GM18870 (cell line): ENCODE measurements at regions not wholly inside any gene's neighbourhood (a gene's known extent, or its start where the extent isn't known, plus 50 kb on each side); places are given as distances from the start of the nearest gene placed in this dataset.

Experiments
- ATAC-seq: cut with Tn5 transposase; IDR thresholded peaks from one replicate; pipeline ENCODE4 v1.9.1; 2021; ENCODE audit warnings: moderate library complexity; ENCODE audit not compliant: unreplicated experiment

DNA sequence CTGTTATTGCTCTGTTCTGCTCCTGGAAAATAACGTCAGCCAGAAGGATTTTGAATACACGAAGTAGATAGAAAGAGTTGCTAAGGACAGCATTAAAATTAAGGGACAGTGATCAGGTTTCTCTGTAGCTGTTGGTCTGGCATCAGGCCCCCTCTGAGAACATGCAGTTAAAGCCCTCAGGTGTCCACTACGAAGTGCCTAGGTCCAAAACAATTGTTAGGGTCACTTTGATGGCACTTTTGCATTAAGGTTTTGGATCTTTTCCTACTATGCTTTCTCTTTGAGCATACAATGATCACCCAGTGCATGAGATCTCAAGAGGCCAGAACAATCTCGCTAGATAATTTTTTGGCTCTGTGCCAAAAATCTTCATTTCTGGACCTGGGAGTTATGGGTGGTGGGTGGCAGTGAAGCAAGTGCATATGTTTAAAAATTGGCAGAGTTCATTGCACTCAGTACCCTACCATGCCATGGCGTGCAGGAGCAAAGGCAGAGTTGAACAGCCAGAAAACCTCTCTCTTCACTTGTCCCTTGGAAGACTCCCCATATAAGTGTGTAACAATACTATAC, 797.6 kb downstream of the ROBO2 start:
- ATAC-seq: no peak

DNA sequence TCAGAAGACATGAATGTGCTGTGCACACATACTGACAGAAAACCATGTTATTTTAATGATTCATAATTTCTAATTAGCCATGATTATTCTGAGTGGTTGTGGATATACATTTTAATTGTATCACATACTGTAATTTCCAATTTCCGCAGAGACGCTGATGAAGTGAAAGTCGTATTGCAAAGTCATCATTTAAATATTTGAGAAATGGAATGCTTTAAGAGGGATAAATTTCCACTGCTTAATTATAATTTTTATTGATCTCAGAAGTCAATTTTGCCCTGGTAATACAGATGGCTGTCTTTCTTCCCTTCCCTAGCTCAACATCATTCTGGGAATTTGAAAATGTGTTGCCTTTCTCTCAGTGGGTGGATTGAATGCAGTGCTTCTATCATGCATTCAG, 819.3 kb downstream of the ROBO2 start:
- ATAC-seq: no peak

DNA sequence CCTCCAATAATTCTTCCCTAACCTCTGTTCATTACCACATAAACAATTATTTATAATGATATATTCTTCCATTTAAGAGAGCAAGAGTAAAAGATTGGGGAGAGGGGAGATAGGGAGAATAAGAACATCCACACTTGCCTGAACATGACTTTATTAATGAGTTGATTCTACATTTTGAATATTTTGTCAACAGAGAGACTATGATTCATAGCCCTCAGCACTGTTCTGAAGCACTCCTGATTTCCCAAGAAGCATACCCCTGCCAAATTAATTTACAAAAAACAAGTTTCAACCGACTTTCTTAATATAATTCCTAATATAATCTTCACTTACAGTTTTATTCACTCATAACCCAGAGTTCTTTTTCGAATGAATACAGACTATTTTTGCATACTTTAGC, 828.8 kb downstream of the ROBO2 start:
- ATAC-seq: no peak

DNA sequence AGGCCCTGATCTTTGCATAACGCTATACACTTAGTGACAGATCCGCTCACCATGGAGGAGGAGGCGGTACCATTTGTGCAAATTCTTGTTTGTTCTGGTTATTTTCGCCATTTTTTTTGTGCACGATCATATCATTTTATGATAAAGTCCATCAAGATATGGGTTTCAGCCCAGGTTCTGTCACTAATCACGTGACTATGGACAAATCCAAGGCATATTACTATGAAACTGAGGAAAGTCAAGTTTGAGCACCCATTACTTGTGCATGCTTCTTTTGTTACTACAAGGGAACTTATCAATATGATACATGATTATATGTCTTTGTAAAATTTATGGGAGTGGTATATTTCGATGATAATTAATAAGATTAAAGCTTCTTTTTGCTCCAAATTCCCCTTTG, 829.5 kb downstream of the ROBO2 start:
- ATAC-seq: no peak

DNA sequence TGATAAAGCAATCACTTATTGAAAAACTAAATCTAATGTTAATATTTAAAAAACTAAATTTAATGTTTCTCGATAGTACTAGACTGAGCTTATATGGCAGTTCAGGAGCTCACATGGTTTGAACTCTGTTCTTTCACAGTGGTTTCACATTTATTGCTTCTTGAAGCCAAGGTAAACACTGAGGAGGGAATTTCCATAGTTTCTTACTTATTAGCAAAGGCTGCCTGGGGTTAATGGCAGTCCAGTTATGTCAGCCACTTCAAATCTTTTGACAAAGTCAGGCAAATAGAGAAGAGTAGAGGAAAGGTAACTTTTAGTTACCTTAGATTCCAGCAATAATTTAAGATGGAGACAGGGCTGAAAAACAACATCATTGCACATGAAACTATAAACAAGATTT, 831.5 kb downstream of the ROBO2 start:
- no peak for ATAC-seq

DNA sequence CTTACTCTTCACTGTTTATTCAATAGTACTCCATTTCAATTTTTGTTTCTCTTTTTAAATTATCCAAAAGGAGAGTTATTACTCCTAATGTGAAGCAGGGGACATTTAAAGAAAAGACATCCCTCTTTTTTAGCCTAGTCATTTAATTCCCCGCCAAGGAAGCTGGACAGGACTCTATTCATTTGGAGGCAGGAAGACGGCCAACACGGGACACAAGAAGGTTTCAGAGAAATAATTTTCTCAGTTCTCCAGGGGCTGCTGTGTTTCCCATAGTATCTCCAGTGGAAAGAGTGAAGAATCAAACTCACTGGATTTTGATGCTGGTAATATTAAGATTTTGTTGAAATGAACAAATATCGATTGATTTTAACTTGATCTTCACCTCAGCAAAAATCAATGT, 833.7 kb downstream of the ROBO2 start:
- ATAC-seq: no peak

DNA sequence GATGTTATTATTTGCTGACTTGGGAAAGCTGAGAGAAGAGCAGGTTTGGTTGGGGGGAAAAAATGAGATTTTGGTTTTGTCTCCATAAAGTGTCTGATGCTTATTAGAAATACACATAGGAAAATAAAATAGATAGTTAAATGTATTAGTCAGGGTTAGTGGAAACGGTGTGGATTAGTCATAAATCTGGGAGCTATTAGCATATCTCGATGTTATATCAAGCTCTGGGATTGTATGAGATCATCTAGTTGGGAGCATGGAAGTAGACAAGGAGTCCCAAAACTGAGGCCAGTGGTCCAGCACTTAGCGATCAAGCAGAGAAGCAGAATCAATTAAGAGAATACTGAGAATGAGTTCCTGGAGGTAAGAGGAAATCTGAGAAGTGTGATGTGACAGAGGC, 845.5 kb downstream of the ROBO2 start:
- no peak for ATAC-seq

DNA sequence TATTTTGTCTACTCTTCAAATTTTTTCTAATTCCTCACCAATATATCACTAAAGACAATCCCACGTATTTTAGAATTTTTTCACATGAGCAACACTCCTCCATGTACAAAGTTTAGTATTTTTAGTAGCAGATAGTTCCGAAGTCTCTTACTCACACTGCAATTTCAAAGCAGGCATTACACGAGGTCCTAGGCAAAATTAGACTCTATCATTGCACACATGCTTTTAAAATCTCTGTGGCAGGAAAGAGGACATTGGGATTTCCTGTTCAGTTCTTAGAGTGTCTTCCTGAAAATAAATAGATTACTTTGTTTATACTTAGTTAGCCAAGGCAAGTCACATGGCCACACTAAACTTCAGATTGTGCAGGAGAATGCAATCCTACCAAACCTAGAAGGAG, 847.7 kb downstream of the ROBO2 start:
- ATAC-seq: no peak

DNA sequence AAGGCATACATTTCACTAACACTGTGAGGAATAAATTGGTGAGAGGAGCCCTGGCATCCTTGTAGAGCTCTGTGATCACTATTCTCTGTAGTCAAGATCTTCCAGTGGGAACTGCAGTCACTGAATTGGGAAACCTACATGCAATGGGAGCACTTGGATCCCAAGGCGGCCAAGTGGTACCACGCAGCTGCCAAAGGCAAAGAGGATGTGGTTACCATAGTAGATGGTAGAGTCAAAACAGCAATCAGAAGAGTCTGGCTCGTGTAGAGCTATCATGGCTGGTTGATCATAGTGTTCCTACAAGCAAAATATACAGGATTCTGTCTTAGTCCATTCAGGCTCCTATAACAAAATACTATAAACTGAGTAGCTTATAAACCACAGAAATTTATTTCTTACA, 849.7 kb downstream of the ROBO2 start:
- ATAC-seq: no peak

DNA sequence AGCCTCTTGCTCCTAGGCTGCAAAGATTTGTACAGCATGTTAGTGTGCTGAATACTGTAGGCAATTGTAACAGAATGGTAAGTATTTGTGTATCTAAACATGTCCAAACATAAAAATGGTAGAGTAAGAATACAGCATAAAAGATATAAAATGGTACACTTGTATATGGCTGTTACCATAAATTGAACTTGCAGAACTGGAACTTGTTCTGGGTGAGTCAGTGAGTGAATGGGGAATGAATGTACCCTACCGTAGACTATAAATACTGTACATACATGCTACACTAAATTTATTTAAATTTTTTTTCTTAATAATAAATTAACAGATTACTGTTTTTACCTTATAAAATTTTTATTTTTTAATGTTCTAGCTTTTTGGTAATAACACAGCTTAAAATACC, 858.7 kb downstream of the ROBO2 start:
- no peak for ATAC-seq

DNA sequence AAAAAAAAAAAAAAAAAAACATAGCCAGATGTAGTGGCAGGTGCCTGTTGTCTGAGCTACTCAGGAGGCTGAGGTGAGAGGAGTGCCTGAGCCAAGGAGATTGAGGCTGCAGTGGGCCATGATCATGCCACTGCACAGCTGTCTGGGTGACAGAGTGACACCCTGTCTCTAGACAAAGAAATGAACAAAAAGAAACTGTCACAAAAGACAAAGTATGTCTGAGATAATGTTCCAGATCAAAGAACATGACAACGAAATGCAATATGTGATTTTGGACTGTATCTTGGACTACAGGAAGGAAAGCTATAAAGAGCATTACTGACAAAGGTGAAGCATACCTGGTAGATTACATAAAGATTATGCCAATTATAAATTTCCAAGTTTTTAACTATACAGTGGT, 862.8 kb downstream of the ROBO2 start:
- no peak for ATAC-seq

DNA sequence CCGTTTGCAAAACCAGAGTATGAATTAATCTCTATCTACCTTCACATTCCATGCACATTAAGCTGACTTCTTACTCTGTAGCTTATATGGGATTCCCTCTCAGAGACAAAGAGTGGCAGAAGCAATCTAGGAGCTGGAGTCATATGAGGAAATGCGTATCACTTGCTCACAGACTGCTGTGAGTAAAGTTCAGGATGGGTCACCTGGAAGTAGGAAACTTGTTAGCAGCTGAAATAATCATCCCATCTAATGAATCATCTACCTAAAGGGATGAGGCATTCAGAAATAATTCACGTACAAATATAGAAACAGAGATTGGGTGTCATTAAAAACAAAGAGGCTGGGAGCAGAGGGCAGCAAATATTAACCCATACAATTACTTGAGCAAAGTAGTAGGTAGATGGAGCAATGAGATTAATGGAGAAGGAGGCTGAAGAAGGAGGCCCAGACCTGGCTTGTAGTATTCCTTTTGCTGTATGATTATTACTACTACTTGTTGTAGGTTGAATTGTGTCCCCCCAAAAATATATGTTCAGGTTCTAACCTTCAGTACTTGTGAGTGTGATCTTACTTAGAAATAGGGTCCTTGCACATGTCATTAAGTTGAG, 866.3 kb downstream of the ROBO2 start:
- no peak for ATAC-seq

DNA sequence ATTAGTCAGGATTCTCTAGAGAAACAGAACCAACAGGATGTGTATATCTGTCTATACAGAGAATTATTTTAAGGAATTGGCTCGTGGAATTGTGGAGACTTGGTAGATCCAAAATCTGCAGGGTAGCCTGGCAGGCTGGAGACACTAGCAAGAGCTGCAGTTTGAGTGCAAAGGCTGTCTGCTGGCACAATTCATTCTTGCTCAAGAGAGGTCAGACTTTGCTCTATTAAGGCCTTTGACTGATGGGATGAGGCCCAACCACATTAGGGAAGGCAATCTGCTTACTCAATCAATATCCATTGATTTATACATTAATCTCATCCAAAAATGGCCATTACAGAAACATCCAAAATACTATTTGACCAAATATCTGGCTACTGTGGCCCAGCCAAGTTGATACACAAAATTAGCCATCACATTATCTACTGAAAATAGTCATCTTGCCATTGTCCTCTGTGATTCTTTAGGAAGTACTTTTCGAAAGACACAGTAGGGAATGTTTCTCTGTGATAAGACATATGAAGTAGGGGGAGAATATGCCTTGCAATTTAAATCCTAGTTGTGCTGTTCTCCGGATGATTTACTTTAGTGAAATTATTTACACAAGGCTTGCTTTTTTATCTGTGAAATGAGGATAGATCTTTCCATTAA, 873.8 kb downstream of the ROBO2 start:
- no peak for ATAC-seq

DNA sequence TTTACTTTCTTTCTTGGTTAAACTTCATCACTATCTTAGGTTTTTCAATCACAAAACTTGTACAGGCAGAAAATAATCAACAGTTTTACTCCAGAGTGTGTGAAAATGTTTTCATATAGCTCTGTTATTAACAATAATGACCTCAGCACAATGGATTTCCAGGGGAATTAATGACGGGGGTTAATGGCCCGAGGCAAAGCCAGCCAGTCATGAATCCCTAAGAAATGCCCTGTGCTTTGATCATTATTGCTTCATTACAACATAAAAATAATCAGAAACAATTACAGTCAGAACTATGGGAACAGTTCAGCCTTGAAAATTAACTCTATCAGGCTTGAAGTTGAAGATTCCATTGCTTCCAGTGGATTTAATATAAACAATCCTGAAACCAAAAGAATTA, 875.4 kb downstream of the ROBO2 start:
- ATAC-seq: no peak

DNA sequence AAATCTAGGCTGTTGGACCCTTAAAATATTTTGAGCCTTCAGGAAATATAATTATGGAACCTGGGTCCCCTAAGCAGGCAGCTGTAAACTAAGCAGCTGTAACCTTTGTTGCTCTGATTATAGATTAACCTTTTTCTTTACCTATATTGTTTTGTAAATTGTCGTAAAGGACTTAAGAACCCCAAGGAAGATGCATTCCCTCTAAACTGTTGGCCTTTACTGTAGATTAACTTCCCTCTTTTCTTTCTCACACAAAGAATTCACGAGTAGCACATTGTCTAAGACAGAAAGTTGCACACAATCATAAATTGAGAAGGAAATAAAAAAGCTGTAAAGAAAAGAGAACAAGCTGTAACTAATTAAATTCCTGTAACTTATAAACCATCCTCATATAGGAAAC, 877.3 kb downstream of the ROBO2 start:
- no peak for ATAC-seq

DNA sequence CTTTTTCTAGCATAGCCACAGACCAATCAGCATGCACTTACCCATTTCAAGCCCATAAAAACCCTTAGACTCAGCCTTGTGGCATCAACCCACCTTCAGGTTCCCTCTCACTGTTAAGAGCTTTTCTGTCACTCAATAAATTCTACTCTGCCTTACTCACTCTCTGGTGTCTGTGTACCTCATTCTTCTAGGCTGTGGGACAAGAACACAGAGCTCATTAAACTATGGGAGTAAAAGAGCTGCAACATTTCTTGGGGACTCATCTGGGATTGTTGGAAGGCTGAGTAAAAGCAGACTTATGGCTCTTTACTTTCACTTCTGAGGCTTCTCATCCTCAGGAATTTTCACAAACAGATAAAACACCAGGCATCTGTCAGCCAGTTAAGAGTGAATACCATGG, 879.3 kb downstream of the ROBO2 start:
- ATAC-seq: no peak

DNA sequence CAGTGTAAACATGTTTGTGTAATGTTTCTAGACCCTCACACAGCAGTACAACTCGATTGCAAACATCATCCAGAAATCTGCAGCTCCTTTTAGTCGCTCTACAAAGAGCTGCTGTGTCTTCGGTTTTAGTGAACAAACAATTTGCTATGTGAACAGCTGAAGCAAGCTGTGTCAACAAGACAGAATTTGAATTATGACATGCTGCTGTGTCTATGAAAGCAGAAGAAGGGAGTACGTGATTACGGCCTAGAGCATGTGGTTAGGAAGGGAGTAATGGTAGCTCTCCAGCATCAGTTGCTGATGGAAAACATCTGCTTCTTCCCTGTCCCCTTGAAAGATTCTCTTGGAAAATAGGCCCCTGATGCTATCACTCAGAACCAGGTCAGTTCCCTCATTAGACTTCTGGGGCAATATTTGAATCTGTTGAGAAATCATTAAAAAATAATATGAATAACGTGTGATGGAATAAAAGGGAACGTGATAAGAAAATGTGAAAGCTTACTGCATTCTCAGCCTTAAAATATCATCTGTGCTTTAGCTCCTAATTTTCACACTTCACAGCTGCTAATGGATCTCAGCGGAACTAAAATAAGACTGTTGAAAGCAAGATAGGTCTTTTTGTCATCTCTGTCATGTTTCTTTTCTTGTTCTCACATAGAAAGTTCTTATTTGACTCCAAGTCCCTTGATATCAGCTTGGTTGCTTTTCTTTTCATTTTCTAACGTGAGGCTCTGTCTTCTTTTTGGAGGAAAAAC, 891.5 kb downstream of the ROBO2 start:
- no peak for ATAC-seq

DNA sequence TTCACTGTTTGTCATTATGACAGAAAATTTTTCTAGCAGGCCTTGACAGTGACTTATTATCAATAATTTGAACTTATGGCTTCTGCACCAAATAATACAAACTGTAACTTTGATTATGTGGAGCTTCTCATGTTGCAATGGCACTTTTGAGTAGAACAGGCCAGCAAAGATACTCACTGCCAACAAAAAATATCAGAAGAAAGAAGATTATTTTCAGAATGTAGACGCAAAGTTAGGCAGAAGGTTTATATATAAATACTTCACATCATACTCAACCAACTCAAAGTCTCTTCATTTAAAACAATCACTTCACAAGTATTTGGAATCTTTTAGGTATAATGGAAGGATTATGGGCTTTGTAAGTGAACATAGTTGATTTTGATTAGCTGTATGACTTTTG, 893.0 kb downstream of the ROBO2 start:
- no peak for ATAC-seq

DNA sequence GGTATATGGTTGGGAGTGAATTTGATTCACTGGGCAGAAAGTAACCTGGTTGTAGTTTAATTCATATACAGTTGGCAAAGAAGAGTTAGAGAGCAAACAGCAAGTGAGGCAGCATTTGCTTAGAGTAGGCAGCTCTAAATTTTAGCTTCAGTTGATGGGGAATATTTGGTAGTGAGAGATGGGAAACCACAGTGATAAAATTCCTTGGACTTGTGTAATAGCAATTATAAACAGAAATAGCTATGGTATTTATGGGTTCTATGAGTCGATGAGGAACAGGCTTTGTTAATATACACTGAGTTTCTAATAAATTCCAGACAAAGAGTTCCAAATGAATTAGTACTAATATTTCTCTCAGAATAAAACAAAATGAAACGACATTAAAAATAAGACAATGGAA, 894.0 kb downstream of the ROBO2 start:
- no peak for ATAC-seq

DNA sequence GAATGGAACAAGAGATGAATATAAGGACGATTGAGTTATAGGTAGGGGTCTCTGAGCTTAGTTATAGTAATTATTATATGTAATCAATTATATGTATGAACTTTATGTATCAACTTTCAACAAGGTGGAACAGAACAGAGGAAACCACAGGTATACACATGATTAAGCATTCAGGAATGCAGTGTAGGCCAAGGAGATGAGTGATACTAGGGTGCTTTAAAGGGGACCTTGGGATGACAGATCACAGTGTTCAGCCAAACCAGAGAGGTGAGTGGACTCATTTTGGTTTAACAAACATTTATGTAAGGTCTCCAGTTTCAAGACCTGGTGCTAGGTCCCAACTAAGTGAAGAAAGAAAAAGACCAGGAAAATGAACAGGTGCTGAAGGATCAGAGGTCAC, 895.5 kb downstream of the ROBO2 start:
- ATAC-seq: no peak

DNA sequence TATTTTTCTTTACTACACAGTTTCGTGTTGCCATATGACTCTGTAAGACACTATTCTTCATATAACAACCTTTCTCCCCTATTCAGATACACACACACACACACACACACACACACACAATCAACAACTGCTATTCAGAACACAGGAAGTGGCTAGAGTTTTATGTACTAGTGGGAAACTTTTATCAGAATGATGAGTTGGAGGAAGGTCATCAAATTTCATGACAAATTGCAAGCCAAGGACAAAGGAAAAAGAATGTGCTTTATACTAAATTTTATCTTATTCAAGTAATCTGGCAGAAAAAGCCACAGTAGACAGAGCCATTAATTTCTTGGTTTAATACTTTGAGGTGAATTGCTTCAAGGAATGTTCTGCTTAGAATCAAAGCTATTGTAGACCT, 899.8 kb downstream of the ROBO2 start:
- no peak for ATAC-seq

DNA sequence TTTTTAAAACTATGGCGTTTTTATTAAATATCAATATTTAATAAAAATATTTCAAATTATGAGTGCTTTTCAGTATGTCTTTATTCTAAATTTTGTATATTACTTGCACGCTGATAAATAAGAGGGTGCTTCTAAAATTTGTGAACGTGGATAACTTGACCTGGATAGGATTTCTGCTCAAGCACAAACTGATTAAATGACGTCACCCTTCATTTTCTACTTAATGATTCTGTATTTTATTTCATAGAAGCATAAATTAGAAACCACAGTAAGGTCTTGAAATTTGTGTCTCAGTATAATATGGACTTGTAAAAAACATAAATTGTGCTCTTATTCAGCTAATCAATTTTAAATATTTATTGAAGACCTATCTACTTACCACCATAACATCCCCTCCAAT, 903.7 kb downstream of the ROBO2 start:
- ATAC-seq: no peak
